EH (cell line): ENCODE measurements at regions not wholly inside any gene's neighbourhood (a gene's known extent, or its start where the extent isn't known, plus 50 kb on each side); places are given as distances from the start of the nearest gene placed in this dataset.
"Not testable (repeated sequence)": the region's sequence is repeated elsewhere in the genome, so short reads cannot be mapped to it uniquely, and the experiment has no call there.

ENCODE experiments used
- DNase-seq: peaks from one replicate; pipeline ENCODE4 v3.0.0-alpha.2; 2015; ENCODE audit warnings: low read depth

DNA sequence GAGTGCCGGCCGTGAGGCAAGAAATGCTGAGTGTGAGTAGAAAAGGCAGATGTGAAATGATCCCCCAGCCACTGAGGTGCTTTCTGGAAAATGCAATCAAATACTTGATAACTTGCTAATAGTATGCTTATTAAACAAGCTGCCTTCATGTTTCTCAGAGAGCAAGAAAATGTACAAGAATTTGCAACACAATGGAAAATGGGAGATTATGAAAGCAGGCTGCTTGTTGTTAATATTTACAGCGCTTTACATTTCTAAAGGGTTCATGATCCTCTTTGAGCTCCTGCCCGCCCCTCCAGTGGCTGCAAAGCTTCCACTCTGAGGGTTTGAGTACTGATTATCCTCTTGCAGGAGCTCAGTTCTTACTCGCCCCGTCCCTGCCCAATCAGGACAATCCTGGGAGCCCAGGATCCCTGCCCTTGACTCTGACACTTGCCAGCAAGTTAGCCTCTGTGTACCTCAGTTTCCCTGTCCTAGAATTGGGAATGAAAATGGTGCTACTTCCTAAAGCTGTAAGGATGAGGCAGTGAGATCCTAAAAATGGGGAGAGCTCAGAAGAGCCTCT, 645.1 kb downstream of the TBC1D22A start:
- DNase-seq = no peak

DNA sequence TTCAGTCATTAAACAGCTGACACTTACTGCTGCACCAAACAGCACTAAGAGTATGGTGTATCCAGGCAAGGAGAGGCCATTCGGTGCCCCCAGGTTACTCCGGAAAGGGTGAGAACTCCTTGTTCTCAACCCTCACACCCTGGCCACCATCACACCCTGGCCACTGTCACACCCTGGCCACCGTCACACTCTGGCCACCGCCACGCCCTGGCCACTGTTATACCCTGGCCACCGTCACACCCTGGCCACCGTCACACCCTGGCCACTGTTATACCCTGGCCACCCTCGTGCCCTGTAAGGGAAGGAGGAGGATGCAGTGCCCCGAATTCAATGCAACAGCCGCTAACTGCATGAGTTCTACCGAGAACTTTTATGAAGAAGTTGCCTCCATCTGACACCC, 644.4 kb downstream of the TBC1D22A start:
- DNase-seq = no peak

DNA sequence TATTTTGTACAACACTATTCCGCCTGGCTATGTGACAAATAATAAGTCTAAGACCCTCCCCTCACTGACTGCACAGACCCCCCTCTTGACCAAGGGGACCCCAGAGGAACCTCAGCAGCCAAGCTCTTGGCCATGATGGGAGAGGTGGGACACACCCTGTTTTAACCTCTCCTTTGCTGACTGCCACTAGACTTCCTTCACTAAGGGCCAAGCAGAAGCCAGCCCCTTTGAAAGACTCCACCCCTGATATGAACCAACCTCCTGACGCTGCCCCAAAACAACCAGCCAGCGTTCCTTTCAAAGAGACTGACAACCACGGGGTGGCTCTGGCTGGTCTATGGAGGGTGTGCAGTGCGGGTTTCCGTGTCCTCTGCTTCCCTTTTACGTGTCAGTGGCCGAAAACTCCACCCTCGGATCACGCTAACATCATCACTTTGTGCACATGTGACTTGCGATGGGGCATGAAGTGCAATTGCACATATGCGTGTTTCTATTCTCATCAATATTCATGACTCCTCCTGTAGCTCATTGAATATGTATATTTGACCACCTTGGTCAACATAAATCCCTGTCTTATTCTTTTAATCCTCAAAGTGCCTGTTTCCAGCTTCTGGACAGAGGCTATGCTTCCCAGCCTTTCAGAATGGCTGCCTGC, 643.9 kb downstream of the TBC1D22A start:
- no peak for DNase-seq

DNA sequence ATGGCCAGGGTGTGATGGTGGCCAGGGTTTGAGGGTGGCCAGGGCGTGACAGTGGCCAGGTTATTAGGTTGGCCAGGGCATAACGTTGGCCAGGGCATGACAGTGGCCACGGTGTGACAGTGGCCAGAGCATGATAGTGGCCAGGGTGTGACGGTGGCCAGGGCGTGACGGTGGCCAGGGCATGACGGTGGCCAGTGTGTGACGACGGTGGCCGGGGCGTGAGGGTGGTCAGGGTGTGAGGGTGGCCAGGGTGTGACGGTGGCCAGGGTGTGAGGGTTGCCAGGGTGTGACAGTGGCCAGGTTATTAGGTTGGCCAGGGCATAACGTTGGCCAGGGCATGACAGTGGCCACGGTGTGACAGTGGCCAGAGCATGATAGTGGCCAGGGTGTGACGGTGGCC, 642.8 kb downstream of the TBC1D22A start:
- DNase-seq = not testable (repeated sequence)

DNA sequence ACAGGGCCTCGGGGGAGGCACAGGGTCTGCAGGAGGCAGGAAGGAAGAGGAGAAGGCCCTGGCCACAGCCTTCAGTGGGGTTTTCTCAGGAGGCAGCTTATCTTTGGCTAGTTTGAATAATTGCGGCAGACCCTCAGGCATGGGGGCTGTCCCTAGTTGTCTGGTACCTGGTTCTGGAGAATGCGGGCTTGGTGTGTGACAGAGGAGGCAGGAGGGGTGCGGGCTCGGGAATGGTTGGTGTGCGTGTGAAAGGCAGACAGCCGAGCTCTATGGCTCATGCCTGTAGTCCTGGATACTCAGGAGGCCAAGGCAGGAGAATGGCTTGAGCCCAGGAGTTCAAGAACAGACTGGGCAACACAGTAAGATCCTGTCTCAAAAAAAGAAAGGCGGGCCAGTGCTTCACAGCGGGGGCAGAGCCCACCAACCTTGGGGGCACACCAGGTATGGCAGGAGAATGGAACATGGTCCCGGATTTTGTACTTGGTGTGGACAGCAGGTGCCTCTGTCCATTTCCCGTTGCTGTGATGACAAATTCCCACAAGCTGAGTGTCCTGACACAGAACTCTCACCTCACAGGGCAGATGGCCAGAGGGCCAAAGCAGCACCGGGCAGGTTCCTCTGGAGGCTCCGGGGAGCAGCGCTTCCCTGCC, 640.6 kb downstream of the TBC1D22A start:
- no peak for DNase-seq

DNA sequence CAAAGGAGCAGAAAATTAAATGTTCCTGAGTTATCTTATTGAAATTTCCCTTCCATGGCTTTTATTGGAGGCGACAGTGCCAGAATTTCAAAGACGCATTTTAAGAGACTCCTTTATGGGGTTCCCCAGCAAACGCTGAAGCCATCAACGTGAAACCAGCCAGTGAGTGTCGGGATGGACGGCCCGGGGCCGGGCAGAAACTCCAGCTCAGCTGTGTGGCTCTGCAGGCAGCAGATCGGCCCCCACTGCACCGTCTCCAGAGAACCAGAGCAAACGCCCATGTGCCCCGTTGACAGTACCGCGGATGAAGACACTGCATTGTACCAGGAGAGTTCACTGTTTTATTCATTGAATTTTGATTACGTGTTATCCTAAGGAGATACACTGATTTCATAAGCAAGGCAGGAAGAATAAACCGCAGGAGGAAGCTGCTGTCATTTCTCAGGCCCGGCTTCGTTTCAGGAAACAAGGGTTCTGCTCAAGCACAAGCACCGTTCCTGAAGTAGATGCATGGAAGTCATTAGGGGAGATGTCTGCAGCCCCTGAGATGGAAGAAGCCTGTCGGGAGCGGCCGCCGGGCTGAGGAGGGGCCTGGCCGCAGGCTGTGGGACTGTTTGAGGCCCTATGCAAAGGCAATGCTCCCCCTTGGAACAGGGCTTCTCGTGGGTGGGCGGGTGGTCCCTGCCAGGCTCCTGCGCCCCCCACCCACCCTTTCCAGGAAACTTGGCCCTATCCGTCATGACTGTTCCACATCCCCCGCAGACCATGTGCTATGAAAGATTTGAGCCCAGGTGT, 639.7 kb downstream of the TBC1D22A start:
- DNase-seq = no peak

DNA sequence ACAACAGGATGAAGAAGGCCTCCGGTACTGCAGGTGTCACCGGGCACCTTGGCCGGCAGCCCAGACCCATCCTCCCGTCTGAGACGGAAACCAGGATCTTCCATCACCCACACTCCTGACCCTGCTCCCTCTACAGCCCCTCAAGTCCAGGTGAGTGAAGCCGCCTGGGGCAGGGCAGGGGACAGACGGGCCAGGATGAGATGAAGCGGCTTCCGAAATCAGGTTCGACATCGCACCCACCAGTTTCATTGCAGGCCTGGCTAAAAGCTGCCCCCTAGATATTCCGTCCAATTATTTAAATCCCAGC, 639.1 kb downstream of the TBC1D22A start:
- no peak for DNase-seq

DNA sequence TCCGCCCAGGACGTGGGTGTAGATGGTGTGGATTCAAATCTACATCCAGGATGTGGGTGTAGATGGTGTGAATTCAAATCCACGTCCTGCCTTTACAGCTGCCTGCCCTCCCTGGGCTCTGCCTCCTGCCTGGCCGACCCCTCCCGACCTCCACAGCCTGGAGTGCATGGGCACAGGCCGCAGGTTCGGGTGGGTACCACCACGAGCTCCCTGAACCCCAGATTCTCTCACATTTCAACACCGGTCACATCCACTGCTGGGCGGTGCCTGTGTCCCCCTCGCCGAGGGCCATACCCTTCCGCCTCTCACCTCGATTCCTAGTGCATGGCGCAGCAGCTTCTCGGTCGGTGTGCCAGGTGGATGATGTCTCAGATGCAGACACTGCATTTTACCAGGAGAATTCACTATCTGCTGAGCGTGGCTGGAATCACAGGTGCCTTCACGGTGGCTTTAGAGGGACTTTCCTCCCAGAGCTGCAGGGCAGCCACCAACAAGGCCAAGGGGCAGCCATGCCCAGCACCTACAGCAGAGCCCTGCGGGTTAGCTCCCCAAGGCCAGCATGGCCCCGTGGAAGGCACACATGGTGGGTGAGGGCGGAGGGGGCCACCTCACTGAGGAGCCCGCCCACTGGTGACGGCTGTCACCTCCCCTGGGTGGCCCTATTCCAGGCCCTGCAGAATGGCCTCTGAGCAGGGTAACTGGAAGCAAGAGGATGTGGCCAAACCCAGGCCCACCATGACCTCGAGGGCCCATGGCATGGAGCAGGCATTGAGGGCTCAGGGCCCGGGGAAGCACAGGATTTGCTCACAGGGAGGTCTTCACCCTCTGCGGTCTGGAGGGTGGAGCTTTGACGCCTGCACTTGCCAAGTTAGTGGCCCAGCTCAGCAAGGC, 638.5 kb downstream of the TBC1D22A start:
- DNase-seq = no peak

DNA sequence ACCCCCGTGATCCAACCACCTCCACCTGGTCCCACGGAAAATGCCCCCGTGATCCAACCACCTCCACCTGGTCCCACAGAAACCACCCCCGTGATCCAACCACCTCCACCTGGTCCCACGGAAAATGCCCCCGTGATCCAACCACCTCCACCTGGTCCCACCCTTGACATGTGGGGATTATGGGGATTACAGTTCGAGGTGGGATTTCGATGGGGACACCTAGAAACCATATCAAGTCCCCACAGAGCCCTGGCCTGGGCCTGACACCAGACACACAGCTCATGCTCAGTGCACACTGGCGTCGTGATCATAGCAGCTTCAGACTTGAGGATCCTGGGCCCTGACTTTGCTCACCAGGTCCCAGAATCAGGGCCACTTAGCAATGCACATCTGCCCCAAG, 637.7 kb downstream of the TBC1D22A start:
- DNase-seq = not testable (repeated sequence)

DNA sequence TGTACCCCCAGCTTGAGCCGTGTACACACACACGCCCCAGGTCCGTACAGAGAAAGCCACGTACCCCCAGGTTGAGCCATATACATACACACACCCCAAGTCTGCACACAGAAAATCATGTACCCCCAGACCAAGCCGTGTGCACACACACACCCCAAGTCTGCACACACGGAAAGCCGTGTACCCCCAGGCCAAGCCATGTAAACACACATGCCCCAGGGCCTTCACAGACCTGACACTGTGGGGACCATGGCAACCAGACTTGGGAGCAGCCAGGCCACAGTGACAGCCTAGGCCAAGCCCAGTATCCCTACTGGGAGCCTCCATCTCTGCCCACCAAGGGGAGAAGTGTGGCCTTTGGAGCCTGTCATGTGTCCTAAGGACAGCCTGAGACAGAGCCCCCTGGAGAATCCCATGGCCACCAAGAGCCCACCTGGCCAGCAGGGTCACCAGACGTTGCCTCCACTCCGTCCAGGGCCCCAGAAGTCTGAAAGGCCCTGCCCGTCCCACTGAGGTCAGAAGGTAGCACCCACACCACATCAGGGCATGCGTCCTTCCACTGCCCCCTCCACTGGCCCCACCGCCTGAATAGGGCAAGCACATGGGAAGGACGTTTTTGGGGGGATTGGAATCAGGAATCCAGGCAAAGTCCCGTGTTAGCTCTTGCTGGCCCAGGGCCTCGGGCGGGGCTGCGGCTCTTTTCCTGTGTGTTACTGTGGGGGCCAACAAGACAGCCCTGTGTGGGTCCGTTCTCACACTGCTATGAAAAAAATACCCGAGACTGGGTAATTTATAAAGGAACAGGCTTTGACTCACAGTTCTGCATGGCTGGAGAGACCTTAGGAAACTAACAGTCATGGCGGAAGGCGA, 636.7 kb downstream of the TBC1D22A start:
- DNase-seq = no peak

DNA sequence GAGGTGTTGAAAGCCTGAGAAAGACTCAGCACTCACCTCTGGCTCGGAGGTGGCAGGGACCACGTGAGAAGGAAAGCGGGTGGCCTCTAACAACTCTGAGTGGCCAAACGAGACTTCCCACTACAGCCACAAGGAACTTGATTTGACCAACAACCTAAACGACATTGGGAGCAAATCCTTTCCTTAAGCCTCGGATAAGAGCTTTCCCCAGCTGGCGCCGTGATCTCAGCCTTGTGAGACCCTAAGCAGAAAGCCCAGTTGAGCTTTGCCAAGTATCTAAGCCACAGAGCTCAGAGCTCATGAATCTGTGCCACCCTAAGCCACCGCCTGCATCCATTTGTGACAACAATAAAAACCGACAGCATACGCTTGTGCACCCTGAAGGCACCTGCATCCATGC, 636.0 kb downstream of the TBC1D22A start:
- DNase-seq = no peak

DNA sequence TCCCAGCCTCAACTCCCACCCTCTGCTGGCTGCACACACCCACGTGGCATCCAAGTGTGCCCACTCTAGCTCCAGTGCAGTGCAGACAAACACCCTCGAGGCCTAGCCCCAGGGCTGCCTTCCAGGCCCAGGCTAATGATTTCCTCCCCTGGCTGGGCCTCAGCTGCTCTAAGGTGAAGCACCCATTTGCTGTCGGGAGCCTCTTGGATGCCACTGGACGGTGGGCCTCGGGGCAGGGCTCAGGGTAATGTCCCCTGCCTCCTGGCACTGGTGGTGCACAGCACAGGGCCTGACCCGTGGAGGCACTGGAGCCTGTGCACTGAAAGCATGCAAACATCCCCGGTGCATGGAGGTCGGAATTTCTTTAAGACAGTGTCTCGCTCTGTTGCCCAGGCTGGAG, 635.2 kb downstream of the TBC1D22A start:
- DNase-seq = no peak

DNA sequence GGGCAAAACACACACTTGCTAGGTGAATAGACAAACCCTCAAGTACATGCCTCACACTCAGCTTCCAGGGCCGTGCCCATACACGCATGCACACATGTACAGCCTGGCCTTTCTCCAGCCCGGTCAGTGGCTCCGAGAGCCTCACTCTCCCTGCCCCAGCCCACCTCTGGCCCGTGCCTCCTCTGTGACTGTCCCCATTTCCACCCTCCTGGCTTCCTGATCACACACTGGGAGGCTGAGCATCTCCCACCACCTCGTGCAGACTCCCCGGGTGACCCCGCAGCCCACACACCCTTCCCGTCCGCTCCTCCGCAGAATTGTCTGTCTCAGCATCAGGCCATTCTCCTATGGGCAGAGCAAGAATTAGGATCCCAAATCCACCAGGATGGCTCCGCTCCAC, 634.1 kb downstream of the TBC1D22A start:
- no peak for DNase-seq

DNA sequence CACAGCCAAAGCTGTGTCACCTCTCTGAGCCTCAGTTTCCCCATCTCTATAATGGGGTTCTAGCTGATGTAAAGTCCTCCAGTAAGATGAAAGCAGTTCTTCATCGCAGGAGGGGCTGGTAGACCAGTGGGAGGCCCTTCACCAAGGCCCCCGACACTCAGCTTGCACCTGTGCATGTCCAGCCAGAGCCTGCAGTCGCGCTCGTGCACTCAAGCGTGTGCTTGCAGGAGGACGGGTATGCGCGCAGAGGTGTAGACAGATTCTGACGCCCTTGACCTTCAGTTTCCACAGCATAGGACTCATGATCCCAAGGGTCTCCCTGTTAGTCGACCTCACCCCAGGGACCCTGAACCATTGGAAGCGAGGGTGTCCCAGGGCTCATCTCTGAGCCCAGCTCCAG, 633.7 kb downstream of the TBC1D22A start:
- DNase-seq = no peak

DNA sequence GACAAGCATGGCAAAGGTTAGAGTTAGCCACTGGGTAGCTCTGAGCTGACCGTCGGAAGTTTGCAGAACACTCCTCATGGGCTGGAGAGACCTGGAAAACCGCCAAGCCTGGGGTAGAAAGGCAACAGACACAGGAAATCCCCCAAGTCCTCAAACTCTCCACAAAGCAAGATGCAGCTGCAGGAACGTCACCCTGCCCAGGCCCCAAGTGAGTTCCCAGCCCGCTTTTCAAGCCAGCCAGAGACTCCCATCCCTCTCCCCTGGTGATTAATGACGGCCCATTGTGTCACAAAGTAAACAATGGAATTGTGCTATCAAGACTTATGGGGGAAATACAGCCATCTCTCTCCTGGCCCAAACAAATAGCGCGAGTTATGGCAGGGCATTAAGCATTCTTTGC, 633.0 kb downstream of the TBC1D22A start:
- no peak for DNase-seq

DNA sequence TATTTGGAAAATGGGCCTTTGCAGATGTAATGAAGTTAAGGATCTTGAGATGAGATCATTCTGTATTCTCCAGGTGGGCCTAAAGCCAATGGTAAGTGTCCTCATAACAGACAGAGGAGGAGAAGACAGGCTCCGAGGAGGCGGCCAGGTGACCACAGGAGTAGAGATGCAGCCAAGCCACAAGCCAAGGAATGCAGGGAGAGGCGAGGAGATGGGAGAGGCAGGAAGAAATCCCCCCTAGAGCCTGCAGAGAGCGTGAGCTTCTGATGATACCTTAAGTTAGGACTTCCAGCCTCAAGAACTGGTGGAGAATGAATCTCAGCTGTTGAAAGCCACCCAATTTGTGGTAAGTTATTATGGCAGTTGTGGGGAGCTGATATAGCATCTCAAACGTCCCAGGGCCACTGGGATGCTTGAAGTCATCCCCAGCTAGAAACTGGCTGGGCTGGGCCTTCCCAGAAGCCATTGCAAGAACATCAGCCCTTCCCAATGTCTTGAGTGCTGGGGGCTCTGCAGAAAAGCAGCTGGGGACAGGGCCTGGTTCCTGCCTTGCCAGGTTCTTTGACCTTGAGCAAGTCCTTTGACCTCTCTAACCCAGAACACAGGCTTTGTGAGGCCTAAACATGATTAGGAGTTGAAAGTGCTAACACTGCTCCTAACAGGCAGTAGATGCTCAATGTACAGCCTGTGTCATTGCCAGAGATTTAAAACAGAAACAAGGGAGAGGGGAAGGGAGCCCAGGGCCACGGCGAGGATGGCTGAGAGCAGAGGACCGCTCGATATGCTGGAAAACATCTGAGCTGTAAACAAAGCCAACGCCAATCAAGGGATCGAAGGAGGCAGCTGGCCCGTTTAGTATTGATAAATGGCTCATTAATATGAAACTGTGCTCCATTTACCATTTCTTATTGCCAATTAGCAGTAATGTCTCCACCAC, 632.3 kb downstream of the TBC1D22A start:
- DNase-seq = no peak

DNA sequence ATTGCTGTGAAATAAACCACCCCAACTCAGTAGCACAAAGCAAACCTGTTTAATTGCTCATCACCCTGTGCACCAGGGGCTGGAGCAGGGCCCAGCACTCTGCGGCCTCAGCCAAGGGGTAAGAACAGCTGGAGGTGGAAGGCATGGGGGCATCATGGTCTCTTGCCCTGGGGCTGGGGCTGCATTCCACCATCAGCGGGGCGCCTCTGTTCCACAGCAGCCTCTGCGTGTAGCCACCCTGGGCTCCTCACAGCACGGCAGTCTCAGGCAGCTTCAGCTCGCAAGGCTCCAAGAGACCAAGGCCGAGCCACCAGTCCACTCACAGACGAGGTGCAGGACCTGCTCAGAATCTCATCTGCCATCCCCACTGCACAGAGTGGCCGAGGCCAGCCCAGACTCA, 630.7 kb downstream of the TBC1D22A start:
- no peak for DNase-seq

DNA sequence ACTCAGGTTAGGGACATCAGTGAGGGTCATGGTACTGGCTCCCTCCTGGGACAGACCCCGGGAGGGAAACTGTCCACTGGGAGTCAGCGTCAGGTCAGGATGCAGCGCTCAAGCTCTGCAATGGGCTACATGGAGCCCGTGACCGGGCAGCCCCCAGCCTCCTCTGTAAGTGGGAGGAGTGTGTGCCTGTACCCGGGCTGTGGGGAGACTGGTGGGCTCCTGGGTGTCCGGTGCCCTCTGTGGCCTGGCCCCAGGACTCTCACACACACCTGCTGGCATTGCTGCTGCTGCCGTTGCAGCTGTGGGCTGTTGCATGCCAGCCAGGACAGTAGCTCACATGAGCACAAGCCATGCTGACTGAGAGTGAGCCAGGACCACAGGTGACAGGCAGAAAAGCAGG, 630.3 kb downstream of the TBC1D22A start:
- no peak for DNase-seq

DNA sequence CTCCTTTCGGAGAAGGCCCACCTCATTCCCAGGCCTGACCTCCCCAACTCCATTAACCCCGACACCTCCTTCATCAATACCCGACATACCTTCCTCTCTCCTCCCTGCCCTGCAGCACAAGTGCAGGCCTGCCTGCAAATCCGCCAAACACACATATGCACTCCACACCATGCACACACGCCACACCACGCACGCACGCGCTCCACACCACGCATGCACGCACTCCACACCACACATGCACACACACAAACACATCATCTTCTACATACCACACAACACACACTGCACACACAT, 629.6 kb downstream of the TBC1D22A start:
- DNase-seq = no peak
